H9 (cell line): ENCODE measurements at regions not wholly inside any gene's neighbourhood (a gene's known extent, or its start where the extent isn't known, plus 50 kb on each side); places are given as distances from the start of the nearest gene placed in this dataset.

ENCODE experiments used
- DNase-seq: peaks from one replicate; pipeline ENCODE4 v3.0.0-alpha.2; 2017
- H2AFZ ChIP-seq: one replicate; pipeline ENCODE4 v1.6.1; 2013; ENCODE audit warnings: mild to moderate bottlenecking, low read length, control low read depth, moderate library complexity
- H2AK5ac ChIP-seq: 2 replicates; pipeline ENCODE4 v1.6.1; 2013; ENCODE audit warnings: low read length, control low read depth, mixed read lengths; ENCODE audit not compliant: insufficient read length
- H2BK120ac ChIP-seq: one replicate; pipeline ENCODE4 v1.6.1; 2013; ENCODE audit warnings: low read depth, mild to moderate bottlenecking, low read length, control low read depth, inconsistent platforms; ENCODE audit not compliant: poor library complexity, severe bottlenecking
- H2BK12ac ChIP-seq: 2 replicates; pipeline ENCODE4 v1.6.1; 2013; ENCODE audit warnings: low read length, control low read depth, mixed read lengths, low read depth; ENCODE audit not compliant: insufficient read length
- H2BK15ac ChIP-seq: 2 replicates; pipeline ENCODE4 v1.6.1; 2013; ENCODE audit warnings: low read depth, low read length, control low read depth
- H2BK20ac ChIP-seq: one replicate; pipeline ENCODE4 v1.6.1; 2013; ENCODE audit warnings: low read depth, mild to moderate bottlenecking, low read length, control low read depth, inconsistent platforms; ENCODE audit not compliant: poor library complexity, severe bottlenecking
- H2BK5ac ChIP-seq: 2 replicates; pipeline ENCODE4 v1.6.1; 2013; ENCODE audit warnings: low read length, control low read depth, mixed read lengths; ENCODE audit not compliant: insufficient read length
- H3K14ac ChIP-seq: 2 replicates; pipeline ENCODE4 v1.6.1; 2013; ENCODE audit warnings: low read length, control low read depth; ENCODE audit not compliant: insufficient read depth
- H3K18ac ChIP-seq: 2 replicates; pipeline ENCODE4 v1.6.1; 2013; ENCODE audit warnings: low read depth, mild to moderate bottlenecking, mixed read lengths, low read length, control low read depth; ENCODE audit not compliant: insufficient read length
- H3K23ac ChIP-seq: 2 replicates; pipeline ENCODE4 v1.6.1; 2013; ENCODE audit warnings: low read length, control low read depth, mixed read lengths, low read depth; ENCODE audit not compliant: insufficient read length
- H3K23me2 ChIP-seq: 2 replicates; pipeline ENCODE4 v1.6.1; 2013; ENCODE audit warnings: low read depth, mild to moderate bottlenecking, mixed read lengths, low read length, control low read depth; ENCODE audit not compliant: insufficient read length, poor library complexity, severe bottlenecking
- H3K27ac ChIP-seq: 2 replicates; pipeline ENCODE4 v1.5.1; 2013; ENCODE audit warnings: low read length, control low read depth, mixed read lengths, low read depth; ENCODE audit not compliant: insufficient read length
- H3K27me3 ChIP-seq: 2 replicates; pipeline ENCODE4 v1.6.1; 2013; ENCODE audit warnings: low read length, control low read depth, inconsistent platforms; ENCODE audit not compliant: insufficient read depth
- H3K4ac ChIP-seq: 2 replicates; pipeline ENCODE4 v1.6.1; 2013; ENCODE audit warnings: low read depth, mild to moderate bottlenecking, control low read depth, inconsistent platforms, low read length, moderate library complexity
- H3K4me1 ChIP-seq: 2 replicates; pipeline ENCODE4 v1.6.1; 2013; ENCODE audit warnings: low read length, control low read depth, inconsistent platforms; ENCODE audit not compliant: insufficient read depth
- H3K4me2 ChIP-seq: 2 replicates; pipeline ENCODE4 v1.6.1; 2013; ENCODE audit warnings: low read length, control low read depth, mixed read lengths; ENCODE audit not compliant: insufficient read length, insufficient read depth
- H3K56ac ChIP-seq: 2 replicates; pipeline ENCODE4 v1.6.1; 2013; ENCODE audit warnings: low read depth, mild to moderate bottlenecking, mixed read lengths, low read length, control low read depth; ENCODE audit not compliant: insufficient read length
- H3K79me1 ChIP-seq: 2 replicates; pipeline ENCODE4 v1.6.1; 2013; ENCODE audit warnings: low read depth, mild to moderate bottlenecking, moderate library complexity, low read length, control low read depth, inconsistent platforms; ENCODE audit not compliant: insufficient read depth, poor library complexity, severe bottlenecking
- H3K79me2 ChIP-seq: 2 replicates; pipeline ENCODE4 v1.6.1; 2013; ENCODE audit warnings: low read length, control low read depth, inconsistent platforms; ENCODE audit not compliant: insufficient read depth
- H3K9ac ChIP-seq: 2 replicates; pipeline ENCODE4 v1.6.1; 2013; ENCODE audit warnings: low read length, control low read depth, mixed read lengths; ENCODE audit not compliant: insufficient read length; ENCODE audit errors: extremely low read depth
- H3K9me3 ChIP-seq: one replicate; pipeline ENCODE4 v1.6.1; 2013; ENCODE audit warnings: low read depth, low read length, inconsistent platforms; ENCODE audit not compliant: control insufficient read depth
- H3T11ph ChIP-seq: one replicate; pipeline ENCODE4 v1.6.1; 2013; ENCODE audit warnings: mild to moderate bottlenecking, low read length, control low read depth, inconsistent platforms
- H4K20me1 ChIP-seq: one replicate; pipeline ENCODE4 v1.6.1; 2013; ENCODE audit not compliant: control insufficient read depth, insufficient read length, insufficient read depth
- H4K5ac ChIP-seq: 2 replicates; pipeline ENCODE4 v1.6.1; 2013; ENCODE audit warnings: low read depth, mild to moderate bottlenecking, mixed read lengths, low read length, control low read depth; ENCODE audit not compliant: insufficient read length
- H4K8ac ChIP-seq: replicated peaks from 2 replicates; pipeline ENCODE4 v1.6.1; 2013; ENCODE audit warnings: low read length, control low read depth, mixed read lengths, low read depth; ENCODE audit not compliant: insufficient read length
- H4K91ac ChIP-seq: 2 replicates; pipeline ENCODE4 v1.6.1; 2013; ENCODE audit warnings: low read depth, mild to moderate bottlenecking, moderate library complexity, mixed read lengths, low read length, control low read depth; ENCODE audit not compliant: insufficient read length
- H3K27ac Mint-ChIP-seq, 3 experiments: 2 replicates in 2 of 3; 3 replicates in 1 of 3; pipeline ENCODE4 v1.8.0; 2020 to 2021; ENCODE audit warnings: mixed read lengths in 3 of 3, mild to moderate bottlenecking in 1 of 3, moderate library complexity in 1 of 3
- H3K27me3 Mint-ChIP-seq: 2 replicates; pipeline ENCODE4 v1.8.0; 2021; ENCODE audit warnings: low read depth, mild to moderate bottlenecking, moderate library complexity, mixed read lengths
- H3K36me3 Mint-ChIP-seq, 3 experiments: 2 replicates in 2 of 3; 3 replicates in 1 of 3; pipeline ENCODE4 v1.8.0; 2020 to 2021; ENCODE audit warnings: low read depth in 3 of 3, mixed read lengths in 3 of 3; ENCODE audit not compliant: insufficient read depth in 1 of 3
- H3K4me1 Mint-ChIP-seq, 2 experiments: 2 replicates each; pipeline ENCODE4 v1.8.0; 2020; ENCODE audit warnings: mixed read lengths in 2 of 2
- H3K4me3 Mint-ChIP-seq, 2 experiments: 2 replicates in 1 of 2; 3 replicates in 1 of 2; pipeline ENCODE4 v1.8.0; 2020 to 2021; ENCODE audit warnings: mild to moderate bottlenecking in 2 of 2, mixed read lengths in 2 of 2, moderate library complexity in 1 of 2
- H3K9me3 Mint-ChIP-seq, 2 experiments: 2 replicates in 1 of 2; 3 replicates in 1 of 2; pipeline ENCODE4 v1.8.0; 2020; ENCODE audit warnings: mild to moderate bottlenecking in 2 of 2, mixed read lengths in 2 of 2, moderate library complexity in 1 of 2
- WGBS: extraction: QIAGEN DNeasy Blood & Tissue Kit; methylation state at CpG from one replicate; pipeline ENCODE4 v1.1.7; 2013; ENCODE audit warnings: missing lambda C conversion rate, low lambda C conversion rate, mixed read lengths; ENCODE audit not compliant: insufficient read length; ENCODE audit errors: extremely low coverage; 5-methylcytosine and 5-hydroxymethylcytosine counted together
- TF ChIP-seq, protein P1 (sequence below): fragments of 200-600 bp; sonication (generic); conservative IDR thresholded peaks from 3 replicates; pipeline ENCODE4 v1.8.0; 2021; ENCODE audit warnings: antibody characterized with exemption, mild to moderate bottlenecking

DNA sequence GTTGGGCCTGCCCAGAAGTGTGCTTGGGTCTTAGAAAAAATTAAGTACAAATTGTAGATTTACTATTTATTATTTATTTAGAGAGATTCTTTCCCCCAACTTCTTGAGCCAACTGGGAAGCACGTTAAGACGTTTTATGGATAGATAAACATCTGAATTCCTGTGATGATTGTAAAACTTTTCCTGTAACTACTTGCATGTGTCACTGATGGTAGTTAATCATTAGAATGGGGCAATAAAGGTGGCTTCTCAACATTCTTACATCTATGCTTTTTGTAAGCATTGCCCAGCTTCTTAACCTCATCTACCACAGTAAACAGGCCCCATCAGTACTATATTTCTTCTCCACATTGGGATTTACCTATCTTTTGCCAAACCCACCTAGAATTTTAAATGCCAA is 559.8 kb downstream of the LMO4 start:
- H3K27ac Mint-ChIP-seq, result no peak overlapping the region
- Histone ChIP-seq H3K23me2 (no peaks in the 10 kb centered on the region), H3K4ac (no peak overlapping the region), H4K20me1 (no peaks in the 10 kb centered on the region), H3K27ac (no peak overlapping the region), H3K4me1 (no peaks in the 10 kb centered on the region), H3K9ac (no peak overlapping the region), H3K56ac (no peak overlapping the region), H3K9me3 (no peaks in the 10 kb centered on the region), H2BK5ac (no peak overlapping the region), H2BK120ac (no peak overlapping the region), H3K79me2 (no peaks in the 10 kb centered on the region), H3K27me3 (no peaks in the 10 kb centered on the region), H3K23ac (no peak overlapping the region), H2AFZ (no peak overlapping the region), H4K8ac (no peak overlapping the region), H4K5ac (no peak overlapping the region), H2BK12ac (no peak overlapping the region), H3T11ph (no peak overlapping the region), H3K18ac (no peak overlapping the region), H3K14ac (no peak overlapping the region), H2BK20ac (no peak overlapping the region), H2BK15ac (no peak overlapping the region), H4K91ac (no peak overlapping the region), H3K4me2 (no peak overlapping the region), H3K79me1 (no peaks in the 10 kb centered on the region), H2AK5ac (no peak overlapping the region)
- DNase-seq, result no peak
- H3K36me3 Mint-ChIP-seq, result no peaks in the 10 kb centered on the region; a peak in 1 of 7 replicates
- H3K9me3 Mint-ChIP-seq, result no peaks in the 10 kb centered on the region
- H3K27me3 Mint-ChIP-seq, result no peaks in the 10 kb centered on the region
- no peak overlapping the region for H3K4me3 Mint-ChIP-seq
- WGBS, result no CpG with 5 or more reads among the region's 2 CpGs
- TF ChIP-seq, protein P1, sequence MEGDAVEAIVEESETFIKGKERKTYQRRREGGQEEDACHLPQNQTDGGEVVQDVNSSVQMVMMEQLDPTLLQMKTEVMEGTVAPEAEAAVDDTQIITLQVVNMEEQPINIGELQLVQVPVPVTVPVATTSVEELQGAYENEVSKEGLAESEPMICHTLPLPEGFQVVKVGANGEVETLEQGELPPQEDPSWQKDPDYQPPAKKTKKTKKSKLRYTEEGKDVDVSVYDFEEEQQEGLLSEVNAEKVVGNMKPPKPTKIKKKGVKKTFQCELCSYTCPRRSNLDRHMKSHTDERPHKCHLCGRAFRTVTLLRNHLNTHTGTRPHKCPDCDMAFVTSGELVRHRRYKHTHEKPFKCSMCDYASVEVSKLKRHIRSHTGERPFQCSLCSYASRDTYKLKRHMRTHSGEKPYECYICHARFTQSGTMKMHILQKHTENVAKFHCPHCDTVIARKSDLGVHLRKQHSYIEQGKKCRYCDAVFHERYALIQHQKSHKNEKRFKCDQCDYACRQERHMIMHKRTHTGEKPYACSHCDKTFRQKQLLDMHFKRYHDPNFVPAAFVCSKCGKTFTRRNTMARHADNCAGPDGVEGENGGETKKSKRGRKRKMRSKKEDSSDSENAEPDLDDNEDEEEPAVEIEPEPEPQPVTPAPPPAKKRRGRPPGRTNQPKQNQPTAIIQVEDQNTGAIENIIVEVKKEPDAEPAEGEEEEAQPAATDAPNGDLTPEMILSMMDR, result no peak
- H3K4me1 Mint-ChIP-seq, result peaks cover 0 to 5% of the 10 kb centered on the region in 2 experiments; a peak in 2 of 4 replicates
